HG02759 (cell line): ENCODE measurements at regions not wholly inside any gene's neighbourhood (a gene's known extent, or its start where the extent isn't known, plus 50 kb on each side); places are given as distances from the start of the nearest gene placed in this dataset.

Experiments
- ATAC-seq: cut with Tn5 transposase; IDR thresholded peaks from one replicate; pipeline ENCODE4 v1.9.1; 2021; ENCODE audit warnings: mild to moderate bottlenecking, moderate library complexity; ENCODE audit not compliant: unreplicated experiment

- no peak for ATAC-seq
Measured at GRCh38 chr7:67413670-67414069, 417.0 kb downstream of the TYW1 start.

GRCh38 chr7:67414858-67415257 is 418.2 kb downstream of the TYW1 start:
- no peak for ATAC-seq

GRCh38 chr7:67422601-67423000 is 426.0 kb downstream of the TYW1 start:
- ATAC-seq = no peak

- ATAC-seq = no peak
Measured at GRCh38 chr7:67423065-67423464, 426.4 kb downstream of the TYW1 start.

- ATAC-seq = no peak
Measured at GRCh38 chr7:67426654-67427053, 430.0 kb downstream of the TYW1 start.

- ATAC-seq = no peak
Measured at GRCh38 chr7:67429735-67430134, 433.1 kb downstream of the TYW1 start.

- ATAC-seq = no peak
Measured at GRCh38 chr7:67432536-67433234, 436.1 kb downstream of the TYW1 start.

- ATAC-seq = no peak
Measured at GRCh38 chr7:67435894-67436535, 439.4 kb downstream of the TYW1 start.

GRCh38 chr7:67438198-67438882 is 441.7 kb downstream of the TYW1 start:
- no peak for ATAC-seq

- no peak for ATAC-seq
Measured at GRCh38 chr7:67438913-67439505, 442.4 kb downstream of the TYW1 start.

- no peak for ATAC-seq
Measured at GRCh38 chr7:67440321-67440720, 443.7 kb downstream of the TYW1 start.

- ATAC-seq = no peak
Measured at GRCh38 chr7:67445728-67446127, 449.1 kb downstream of the TYW1 start.

- ATAC-seq = no peak
Measured at GRCh38 chr7:67447297-67447696, 450.7 kb downstream of the TYW1 start.

GRCh38 chr7:67448271-67448670 is 451.6 kb downstream of the TYW1 start:
- ATAC-seq = no peak

GRCh38 chr7:67450171-67450570 is 453.5 kb downstream of the TYW1 start:
- no peak for ATAC-seq

- no peak for ATAC-seq
Measured at GRCh38 chr7:67451306-67451705, 454.7 kb downstream of the TYW1 start.

- ATAC-seq = no peak
Measured at GRCh38 chr7:67452516-67453026, 455.9 kb downstream of the TYW1 start.

GRCh38 chr7:67453580-67454380 is 457.1 kb downstream of the TYW1 start:
- no peak for ATAC-seq

- ATAC-seq = no peak
Measured at GRCh38 chr7:67455508-67455907, 458.9 kb downstream of the TYW1 start.

GRCh38 chr7:67462781-67463191 is 466.2 kb downstream of the TYW1 start:
- no peak for ATAC-seq

- no peak for ATAC-seq
Measured at GRCh38 chr7:67463316-67463715, 466.7 kb downstream of the TYW1 start.
